ENCODE measurements at regions not wholly inside any gene's neighbourhood (a gene's known extent, or its start where the extent isn't known, plus 50 kb on each side); places are given as distances from the start of the nearest gene placed in this dataset.

- TF ChIP-seq EZH2 (IDR thresholded peaks at IDR 0.05; ENCODE audit: borderline replicate concordance, low read depth, low read length, poor library complexity, severe bottlenecking) (no peak), CTCF (conservative IDR thresholded peaks at IDR 0.05; ENCODE audit: low read depth, low read length) (no peak)
- intact Hi-C loops (cut with micrococcal nuclease; ENCODE audit: unreplicated experiment) = no loop called here
- Histone ChIP-seq H3K27ac (ENCODE audit: low read depth, low read length, poor library complexity, severe bottlenecking) (no peak overlapping the region), H3K4me3 (ENCODE audit: low read depth, low read length, poor library complexity, severe bottlenecking) (no peak overlapping the region), H3K27me3 (replicated peaks; ENCODE audit: insufficient read depth, low read depth, low read length, poor library complexity) (no peaks in the 10 kb centered on the region), H3K36me3 (ENCODE audit: insufficient read depth, low read length, poor library complexity, severe bottlenecking) (no peaks in the 10 kb centered on the region), H3K9me3 (ENCODE audit: low read depth, low read length, poor library complexity, severe bottlenecking) (no peaks in the 10 kb centered on the region), H3K4me1 (ENCODE audit: insufficient read depth, low read length, poor library complexity, severe bottlenecking) (no peaks in the 10 kb centered on the region)
- BruUV-seq (replicated peaks) = no TSS peak
- POLR2A ChIA-PET (ENCODE audit: low non-redundant PET) = no interaction called here
- no peak for DNase-seq (ENCODE audit: low spot score)
- CTCF ChIA-PET = no interaction called here
Observed at GRCh38 chr6:3654436-3654835, 97.1 kb downstream of the PXDC1 start.

GRCh38 chr6:3653528-3654070 lies 97.9 kb downstream of the PXDC1 start:
- Histone ChIP-seq H3K27ac (ENCODE audit: low read depth, low read length, poor library complexity, severe bottlenecking) (no peak overlapping the region), H3K9me3 (ENCODE audit: low read depth, low read length, poor library complexity, severe bottlenecking) (no peaks in the 10 kb centered on the region), H3K27me3 (replicated peaks; ENCODE audit: insufficient read depth, low read depth, low read length, poor library complexity) (no peaks in the 10 kb centered on the region), H3K4me1 (ENCODE audit: insufficient read depth, low read length, poor library complexity, severe bottlenecking) (no peaks in the 10 kb centered on the region), H3K4me3 (ENCODE audit: low read depth, low read length, poor library complexity, severe bottlenecking) (no peak overlapping the region), H3K36me3 (ENCODE audit: insufficient read depth, low read length, poor library complexity, severe bottlenecking) (no peaks in the 10 kb centered on the region)
- ChIA-PET POLR2A (ENCODE audit: low non-redundant PET) (no interaction called here), CTCF (no interaction called here)
- no peak for TF ChIP-seq EZH2 (IDR thresholded peaks at IDR 0.05; ENCODE audit: borderline replicate concordance, low read depth, low read length, poor library complexity, severe bottlenecking)
- TF ChIP-seq CTCF (conservative IDR thresholded peaks at IDR 0.05; ENCODE audit: low read depth, low read length) = no peak
- intact Hi-C loops (cut with micrococcal nuclease; ENCODE audit: unreplicated experiment) = no loop called here
- no TSS peak for BruUV-seq (replicated peaks)
- DNase-seq (ENCODE audit: low spot score) = no peak

- no peak for DNase-seq (ENCODE audit: low spot score)
- no peak overlapping the region for H3K4me3 ChIP-seq (ENCODE audit: low read depth, low read length, poor library complexity, severe bottlenecking)
- ChIA-PET POLR2A (ENCODE audit: low non-redundant PET) (no interaction called here), CTCF (no interaction called here)
- BruUV-seq (replicated peaks) = no TSS peak
- H3K27me3 ChIP-seq (replicated peaks; ENCODE audit: insufficient read depth, low read depth, low read length, poor library complexity) = no peaks in the 10 kb centered on the region
- no peak overlapping the region for H3K27ac ChIP-seq (ENCODE audit: low read depth, low read length, poor library complexity, severe bottlenecking)
- H3K9me3 ChIP-seq (ENCODE audit: low read depth, low read length, poor library complexity, severe bottlenecking) = no peaks in the 10 kb centered on the region
- no peaks in the 10 kb centered on the region for H3K4me1 ChIP-seq (ENCODE audit: insufficient read depth, low read length, poor library complexity, severe bottlenecking)
- TF ChIP-seq CTCF (conservative IDR thresholded peaks at IDR 0.05; ENCODE audit: low read depth, low read length) (no peak), EZH2 (IDR thresholded peaks at IDR 0.05; ENCODE audit: borderline replicate concordance, low read depth, low read length, poor library complexity, severe bottlenecking) (no peak)
- intact Hi-C loops (cut with micrococcal nuclease; ENCODE audit: unreplicated experiment) = no loop called here
- no peaks in the 10 kb centered on the region for H3K36me3 ChIP-seq (ENCODE audit: insufficient read depth, low read length, poor library complexity, severe bottlenecking)
Observed at GRCh38 chr6:3651698-3652229, 99.7 kb downstream of the PXDC1 start.
